Right ventricle myocardium superior (tissue), 1 donor: ENCODE measurements at regions not wholly inside any gene's neighbourhood (a gene's known extent, or its start where the extent isn't known, plus 50 kb on each side); places are given as distances from the start of the nearest gene placed in this dataset.

Experiments used
- ATAC-seq: fragments of 200-7000 bp; cut with Tn5 transposase; one replicate; pipeline ENCODE4 v1.9.1; 2020; ENCODE audit warnings: mild to moderate bottlenecking; ENCODE audit not compliant: poor library complexity
- DNase-seq: peaks from one replicate; pipeline ENCODE4 v3.0.0-alpha.2; 2020
- intact Hi-C: fragments of 100-400 bp; cut with DNase I; formaldehyde crosslinking; loops from one replicate; pipeline ENCODE4 v1.11.2; 2022
- donor health status: DM: no; HTN: yes; CAD: no; lungs with severe emphysema.

DNA sequence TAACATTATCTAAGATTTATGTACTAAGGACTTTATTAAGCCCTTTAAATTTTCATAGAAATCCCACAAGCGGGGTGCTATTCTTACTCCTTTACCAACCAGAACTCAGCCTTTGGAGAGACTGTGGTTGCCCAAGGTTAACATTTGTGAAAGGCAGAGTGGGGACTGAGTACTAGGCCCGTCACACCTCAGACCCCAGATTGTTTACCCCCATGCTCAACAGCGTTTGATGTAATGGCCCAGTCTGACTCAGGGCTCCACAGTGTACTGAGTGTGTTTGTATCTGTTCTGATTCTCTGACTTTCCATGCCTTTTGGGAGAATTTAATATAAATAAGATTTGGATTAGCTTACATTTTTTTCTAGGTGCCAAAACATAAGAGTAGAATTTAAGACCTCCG is 110.0 kb downstream of the GAS1 start:
- intact Hi-C loops: no loop called here
- ATAC-seq: no peak
- DNase-seq: no peak

DNA sequence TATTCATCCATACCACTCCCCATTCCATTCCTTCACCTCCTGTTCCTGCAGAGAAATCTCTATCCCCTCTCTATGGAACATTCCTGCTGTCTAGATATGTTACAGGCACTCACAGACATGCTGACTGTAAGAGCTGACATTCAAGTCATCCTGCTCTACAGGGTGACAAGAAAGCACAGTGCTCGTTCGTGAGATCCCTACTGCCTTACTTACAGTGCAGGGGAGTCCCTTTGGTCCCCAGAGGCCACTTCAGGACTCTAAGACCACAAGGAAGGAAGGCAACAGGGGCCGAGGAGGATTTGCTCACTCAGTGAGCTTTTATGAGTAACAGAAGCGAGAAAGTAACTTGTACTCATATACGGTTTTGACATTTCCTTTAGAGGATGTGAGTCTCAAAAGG is 110.5 kb downstream of the GAS1 start:
- no peak for ATAC-seq
- intact Hi-C loops: no loop called here

DNA sequence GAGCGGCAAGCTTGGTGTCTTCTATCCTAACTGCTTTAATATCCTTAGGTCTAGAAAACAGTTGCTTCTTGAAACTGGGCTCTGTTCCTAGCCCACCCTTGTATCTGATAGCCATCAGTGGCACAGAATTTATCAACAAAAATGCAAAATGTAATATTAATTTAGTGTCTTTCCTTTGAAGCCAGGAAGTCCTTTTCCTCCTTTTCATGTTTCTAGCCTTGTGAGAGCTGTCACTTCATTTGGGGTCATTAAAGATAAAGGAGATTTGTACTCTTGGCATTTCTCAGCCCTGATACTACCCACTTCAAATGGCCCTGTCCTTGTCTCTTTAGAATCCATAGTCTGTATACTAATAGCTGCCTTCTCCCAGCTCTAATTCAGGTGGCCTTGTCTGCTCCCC is 111.0 kb downstream of the GAS1 start:
- intact Hi-C loops: no loop called here
- no peak for ATAC-seq
- DNase-seq: no peak

More for the DNA sequence above, 110.5 kb downstream of the GAS1 start:
- no peak for DNase-seq

DNA sequence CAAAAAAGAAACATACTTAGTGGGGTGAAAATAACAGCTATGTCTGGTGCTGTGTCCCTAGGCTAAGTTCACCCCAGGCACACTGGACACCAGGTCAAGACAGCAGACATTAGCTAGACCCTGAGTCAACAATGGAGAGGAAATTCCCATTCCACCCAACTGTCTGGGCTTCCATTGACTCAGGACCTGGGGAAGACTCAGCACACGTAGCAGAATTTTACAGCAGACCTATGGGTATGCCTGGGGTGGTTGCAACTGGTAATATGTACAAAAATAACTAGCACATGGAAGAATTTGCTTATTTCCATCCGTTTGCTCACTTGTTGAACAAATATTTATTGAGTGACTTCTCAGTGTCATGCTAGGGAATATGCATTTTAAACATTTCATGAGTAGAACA is 117.0 kb downstream of the GAS1 start:
- no peak for ATAC-seq
- no peak for DNase-seq
- intact Hi-C loops: no loop called here

DNA sequence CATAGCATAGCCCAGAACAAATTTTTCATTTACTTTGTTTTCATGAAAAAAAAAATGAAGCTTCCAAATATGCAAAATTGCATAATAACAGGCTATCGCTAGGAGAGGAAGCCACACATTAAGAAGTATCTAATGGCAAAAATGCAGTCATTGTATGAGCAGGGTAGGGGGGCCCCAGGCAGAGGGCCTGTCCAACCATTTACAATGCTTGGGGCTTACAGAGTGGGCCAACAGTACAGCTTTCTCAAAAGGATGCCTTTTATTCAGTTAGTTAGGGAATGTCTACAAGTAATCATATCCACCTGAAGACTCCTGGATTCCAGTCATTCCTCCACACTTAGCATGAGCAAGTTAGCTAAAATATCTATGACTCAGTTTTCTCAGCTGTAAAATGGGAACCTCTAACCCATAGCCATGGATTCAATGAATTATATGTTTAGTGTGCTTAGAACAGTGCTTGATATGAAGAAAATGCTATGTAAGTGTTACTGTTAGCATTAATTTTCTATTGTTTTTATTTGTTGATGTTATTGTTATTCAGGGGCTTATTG is 117.7 kb downstream of the GAS1 start:
- DNase-seq (no peak), ATAC-seq (no peak)
- intact Hi-C loops: no loop called here

DNA sequence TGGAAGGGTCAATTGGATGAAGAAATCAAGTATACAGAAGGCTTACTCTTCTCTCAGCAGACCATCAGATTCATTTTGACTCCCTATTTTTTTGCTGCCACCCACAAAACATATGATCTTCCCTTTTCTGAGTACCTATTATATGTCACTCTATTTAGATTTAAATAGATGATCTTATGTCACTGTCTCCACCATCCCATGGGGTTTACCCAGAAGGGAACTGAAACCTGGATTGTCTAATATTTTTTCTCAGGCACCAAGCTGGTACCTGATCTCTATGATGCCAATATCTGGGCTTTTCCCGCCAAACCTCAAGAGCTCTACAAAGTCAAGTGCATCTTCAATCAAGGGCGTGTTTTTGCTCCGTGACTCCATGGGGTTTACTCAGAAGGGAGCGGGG is 118.7 kb downstream of the GAS1 start:
- intact Hi-C loops: no loop called here
- ATAC-seq (no peak), DNase-seq (no peak)

DNA sequence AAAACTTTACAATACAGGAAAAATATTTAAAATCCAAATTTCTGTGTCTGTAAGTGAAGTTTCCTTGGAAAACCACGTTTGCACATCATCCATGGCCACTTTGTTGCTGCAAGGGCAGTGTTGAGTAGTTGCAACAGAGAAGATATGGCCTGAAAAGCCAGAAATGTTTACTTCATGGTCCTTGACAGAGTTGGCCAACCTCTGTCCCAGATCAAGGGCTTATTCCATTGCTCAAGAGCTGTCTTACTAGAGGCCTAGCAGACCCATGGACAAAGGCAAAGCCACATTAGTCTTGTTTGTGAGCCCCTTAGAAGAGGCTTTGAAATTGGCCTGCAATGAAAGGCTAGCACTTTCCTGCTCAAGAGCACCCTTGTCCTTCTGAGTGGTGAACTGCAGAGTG is 119.4 kb downstream of the GAS1 start:
- no peak for DNase-seq
- no peak for ATAC-seq
- intact Hi-C loops: no loop called here

DNA sequence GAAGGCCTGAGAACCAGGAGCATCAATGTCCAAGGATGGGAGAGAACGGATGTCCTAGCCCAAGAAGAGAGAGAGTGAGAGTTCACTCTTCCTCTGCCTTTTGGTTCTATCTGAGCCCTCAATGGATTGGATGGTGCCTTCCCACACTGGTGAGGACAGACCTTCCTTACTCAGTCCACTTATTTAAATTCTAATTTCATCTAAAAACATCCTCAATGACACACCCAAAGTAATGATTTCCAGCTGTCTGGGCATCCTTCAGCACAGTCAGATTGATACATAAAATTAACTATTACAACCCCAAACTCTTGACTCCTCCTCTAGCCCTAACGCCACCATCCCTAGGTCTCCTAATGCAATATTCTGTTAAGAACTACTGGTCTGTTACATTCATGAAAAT is 122.0 kb downstream of the GAS1 start:
- ATAC-seq: no peak
- intact Hi-C loops: no loop called here
- no peak for DNase-seq

DNA sequence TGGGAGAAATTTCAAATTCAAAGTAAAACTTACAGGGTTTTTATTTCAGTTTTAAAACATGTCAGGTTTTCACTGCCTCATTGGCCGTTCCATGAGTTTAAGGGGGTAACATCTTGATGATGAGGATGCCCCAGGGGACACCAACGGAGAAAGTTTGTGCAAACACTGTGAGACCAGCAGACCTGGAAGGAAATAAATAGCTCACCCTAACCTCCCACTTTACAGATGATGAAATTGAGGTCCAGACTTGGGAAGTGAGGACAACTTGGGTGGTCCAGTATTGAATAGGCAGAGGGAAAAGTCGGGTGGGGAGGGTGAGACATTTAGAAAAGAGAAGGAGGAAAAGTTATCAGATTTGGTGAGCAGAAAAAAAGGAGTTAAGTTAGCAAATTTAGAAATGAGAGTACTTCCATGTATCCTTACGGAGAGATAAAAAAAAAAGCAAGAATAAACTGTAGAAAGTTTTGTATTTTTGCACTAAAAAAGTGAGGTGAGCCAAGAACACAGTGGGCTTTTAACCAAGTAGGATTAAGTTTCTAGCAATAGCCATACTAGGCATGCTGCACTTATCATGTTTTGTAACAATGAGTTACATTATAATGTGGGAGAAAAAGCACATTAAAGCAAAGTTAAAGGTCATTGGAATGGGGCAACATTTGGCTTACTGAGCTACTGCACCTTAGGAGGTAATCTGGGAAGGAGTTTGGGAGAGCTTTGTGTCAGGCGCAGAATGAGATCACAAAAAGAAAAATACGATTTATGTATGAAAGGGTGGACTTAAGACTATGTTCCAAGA is 125.1 kb downstream of the GAS1 start:
- peak; percentile 15 for ATAC-seq
- intact Hi-C loops: no loop called here

DNA sequence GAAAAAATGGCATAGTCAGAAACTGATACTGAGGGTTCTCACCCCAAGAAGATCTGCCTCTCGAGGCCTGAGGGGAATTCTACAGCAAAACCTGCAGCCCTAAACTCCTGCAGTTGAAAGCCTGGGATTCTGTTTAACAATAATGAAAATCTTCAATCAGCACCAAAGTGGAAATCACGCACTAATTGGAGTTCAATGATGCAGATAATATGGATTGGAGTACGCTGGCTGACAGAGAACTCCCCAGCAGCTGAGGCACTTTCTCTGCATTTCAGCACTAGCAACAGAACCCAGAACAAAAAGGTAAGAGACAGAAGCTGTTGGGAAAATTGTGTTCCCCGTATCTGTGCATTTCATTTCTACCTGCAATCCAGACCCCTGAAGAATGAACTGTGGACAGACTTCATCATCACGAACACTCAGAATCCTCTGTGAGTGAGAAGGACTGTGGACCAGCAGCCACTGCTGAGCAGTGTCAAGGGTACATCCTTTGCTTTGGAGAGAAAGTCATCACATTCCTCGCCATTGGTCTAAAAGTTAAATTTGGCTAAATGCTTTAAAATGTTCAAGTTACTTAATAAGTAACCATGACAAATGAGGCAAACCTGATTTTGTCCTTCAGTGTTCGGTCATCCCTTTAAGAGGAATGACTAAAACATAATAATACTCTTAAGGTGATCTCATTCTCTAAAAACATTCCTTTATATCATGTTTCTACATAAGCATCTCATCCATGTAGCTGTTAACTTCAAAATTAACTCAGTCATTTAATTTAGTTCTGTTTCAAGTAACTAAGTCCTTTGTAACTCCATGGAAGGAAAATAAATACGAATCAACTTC is 126.1 kb downstream of the GAS1 start:
- ATAC-seq (no peak), DNase-seq (no peak)
- intact Hi-C loops: no loop called here

More for the DNA sequence above, 125.1 kb downstream of the GAS1 start:
- no peak for DNase-seq

DNA sequence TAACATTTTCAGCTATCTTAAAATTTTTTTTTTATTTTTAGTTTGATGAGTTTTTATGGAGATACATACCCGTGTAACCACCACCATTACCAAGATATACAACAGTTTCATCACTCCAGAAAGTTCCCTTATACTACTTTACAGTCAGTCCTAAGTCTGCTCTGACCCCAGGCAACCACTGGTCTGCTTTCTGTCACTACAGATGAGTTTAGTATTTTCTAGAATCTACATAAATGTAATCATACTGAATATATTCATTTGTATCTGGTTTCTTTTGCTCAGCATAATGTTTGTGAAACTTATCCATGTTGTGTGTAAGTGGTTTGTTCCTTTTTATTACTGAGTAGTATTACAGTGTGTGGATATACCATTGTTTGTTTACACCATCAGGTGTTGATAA is 127.8 kb downstream of the GAS1 start:
- no peak for DNase-seq
- intact Hi-C loops: no loop called here
- ATAC-seq: no peak

DNA sequence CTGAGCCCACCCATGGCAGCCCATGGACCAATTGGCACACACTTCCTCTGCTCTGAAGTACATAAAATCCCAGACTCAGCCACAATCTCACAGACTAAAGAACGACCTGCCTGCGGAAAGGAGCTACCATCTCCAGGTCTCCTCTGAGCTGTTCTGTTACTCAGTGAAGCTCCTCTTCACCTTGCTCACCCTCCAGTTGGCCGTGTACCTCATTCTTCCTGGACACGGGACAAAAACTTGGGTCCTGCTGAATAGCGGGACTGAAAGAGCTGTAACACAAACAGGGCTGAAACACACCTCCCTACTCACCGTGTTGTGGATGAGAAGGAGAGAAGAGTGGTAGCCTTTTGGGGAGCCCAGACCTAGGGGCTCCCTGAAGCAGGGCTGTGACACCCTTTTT is 128.7 kb downstream of the GAS1 start:
- intact Hi-C loops: no loop called here
- DNase-seq: no peak
- no peak for ATAC-seq

DNA sequence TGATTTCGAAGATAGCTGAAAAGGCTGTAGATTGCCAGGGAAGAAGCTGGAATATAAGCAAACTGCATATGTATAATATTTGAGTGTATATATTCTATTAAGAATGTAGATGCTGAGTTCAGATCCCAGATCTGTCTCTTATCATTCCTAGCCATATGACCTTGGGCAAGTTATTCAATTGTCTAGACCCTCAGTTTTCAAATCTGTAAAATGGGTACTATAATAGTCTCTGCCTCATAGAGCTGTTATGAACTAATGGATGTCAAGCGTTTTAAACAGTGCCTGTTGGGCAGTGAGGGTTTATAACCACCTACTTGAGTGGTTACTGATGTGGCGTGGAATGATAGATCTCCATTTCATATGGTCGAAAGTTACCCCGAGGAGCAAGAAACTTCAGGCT is 130.4 kb downstream of the GAS1 start:
- DNase-seq (no peak), ATAC-seq (no peak)
- intact Hi-C loops: no loop called here

DNA sequence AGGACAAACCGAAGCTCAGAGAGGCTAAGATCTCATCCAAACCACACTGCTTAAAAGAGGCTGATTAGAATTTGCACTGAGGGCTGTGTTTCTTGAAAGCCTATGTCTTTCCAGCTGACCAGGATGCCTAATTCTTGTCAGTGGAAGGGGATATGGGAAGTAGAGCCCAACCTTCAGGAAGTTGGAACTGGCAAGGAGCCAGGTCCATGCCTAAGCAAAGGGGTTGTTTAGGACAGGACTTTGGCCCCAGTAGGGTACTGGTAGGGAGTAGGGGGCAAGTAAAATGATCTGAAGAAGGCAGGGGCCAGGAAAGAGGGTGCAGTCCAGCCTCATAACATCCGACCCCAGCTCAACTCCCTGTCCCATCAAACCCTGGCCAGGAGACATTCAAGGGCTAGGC is 130.9 kb downstream of the GAS1 start:
- intact Hi-C loops: no loop called here
- ATAC-seq (no peak), DNase-seq (no peak)

DNA sequence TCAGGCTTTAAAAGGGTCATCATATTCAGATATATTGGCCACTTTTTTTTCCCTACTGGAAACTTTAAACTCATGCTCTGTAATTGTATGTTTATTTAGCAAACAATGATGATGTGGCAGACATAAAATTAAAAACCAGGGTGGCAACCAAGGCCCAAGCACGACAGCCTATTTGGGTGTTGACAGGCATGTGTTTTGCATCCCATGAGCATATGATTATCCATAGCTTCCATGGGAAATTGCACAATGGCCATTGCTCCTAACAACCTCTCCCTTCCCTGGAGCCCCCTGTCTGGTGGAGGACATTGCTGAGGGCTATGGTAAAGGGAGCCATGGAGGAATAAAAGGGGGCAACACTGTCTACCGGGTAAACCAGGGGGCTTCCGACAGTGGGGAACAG is 134.7 kb downstream of the GAS1 start:
- intact Hi-C loops: no loop called here
- ATAC-seq: no peak
- no peak for DNase-seq

DNA sequence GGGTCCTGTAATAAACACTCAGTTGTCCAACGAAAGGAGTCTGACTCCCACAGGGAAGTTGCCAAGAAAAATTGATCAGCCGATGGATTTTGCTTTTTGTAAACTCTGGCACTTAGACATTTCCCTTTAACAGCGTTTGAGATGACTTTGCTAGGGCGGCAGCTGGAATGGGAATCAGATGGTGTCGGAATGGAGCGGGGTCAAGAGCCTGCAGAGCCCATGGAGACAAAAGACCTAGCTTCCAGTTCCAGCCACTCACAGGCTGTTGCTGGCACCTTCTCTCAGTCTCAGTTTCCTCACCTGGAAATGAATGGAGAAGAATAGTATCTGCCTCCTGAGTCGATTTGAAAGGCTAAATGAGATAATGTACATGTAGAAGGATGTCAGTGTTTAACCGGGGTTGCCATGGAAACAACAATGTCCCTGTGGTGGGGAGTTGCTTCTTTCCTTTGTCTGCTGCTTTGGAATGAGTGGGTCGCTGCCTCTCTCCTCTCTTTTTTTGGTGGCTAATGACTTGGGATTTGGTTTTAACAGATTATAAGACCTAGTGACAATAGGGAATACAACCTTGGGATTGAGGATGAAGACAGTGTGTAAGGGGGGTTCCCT is 137.4 kb downstream of the GAS1 start:
- intact Hi-C loops: no loop called here
- DNase-seq: no peak
- ATAC-seq: no peak

DNA sequence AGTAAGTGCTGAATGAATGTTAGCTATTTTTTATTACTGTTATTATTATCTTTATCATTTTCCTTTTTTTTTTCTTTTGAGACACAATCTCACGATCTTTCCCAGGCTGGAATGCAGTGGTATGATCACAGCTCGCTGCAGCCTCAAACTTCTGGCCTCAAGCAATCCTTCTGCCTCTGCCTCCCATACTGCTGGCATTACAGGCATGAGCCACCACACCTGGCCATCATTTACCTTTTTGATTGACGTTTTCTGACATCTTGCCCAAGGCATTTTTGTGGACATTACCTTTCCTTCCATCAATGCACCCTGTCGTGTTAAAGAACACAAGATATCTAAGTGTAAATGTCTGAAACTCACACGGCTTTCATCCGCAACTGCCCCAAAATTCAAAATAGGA is 138.2 kb downstream of the GAS1 start:
- intact Hi-C loops: no loop called here
- DNase-seq (no peak), ATAC-seq (no peak)

DNA sequence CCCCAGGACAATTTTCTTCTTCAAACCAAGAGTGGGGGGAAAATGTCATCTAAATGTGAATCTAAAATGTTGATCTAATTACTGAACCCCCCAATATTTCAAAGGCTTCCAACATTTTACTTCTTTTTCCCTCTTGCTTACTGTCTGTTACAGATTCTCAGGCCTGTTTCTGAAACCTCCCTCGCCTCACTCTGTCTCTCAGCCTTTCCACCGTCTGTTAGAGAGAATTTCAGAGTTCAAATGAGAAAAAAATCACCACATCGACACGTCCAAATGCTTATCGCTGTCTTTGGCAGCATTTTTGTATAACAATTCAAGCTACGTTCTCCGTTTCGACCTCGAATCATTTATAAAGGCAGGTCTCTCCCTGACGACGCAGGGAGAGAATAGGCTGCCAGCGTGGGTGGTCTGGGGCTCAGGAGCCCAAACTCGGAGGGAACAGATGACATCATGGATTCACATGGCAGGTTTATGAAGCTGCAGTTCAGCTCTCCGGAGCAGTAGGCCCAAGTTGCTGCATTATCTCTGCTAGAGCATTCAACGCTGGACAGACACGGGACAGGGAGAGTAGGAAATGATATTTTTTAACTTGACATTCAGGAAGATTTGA is 139.8 kb downstream of the GAS1 start:
- no peak for DNase-seq
- intact Hi-C loops: no loop called here
- peak; percentile 52 for ATAC-seq

DNA sequence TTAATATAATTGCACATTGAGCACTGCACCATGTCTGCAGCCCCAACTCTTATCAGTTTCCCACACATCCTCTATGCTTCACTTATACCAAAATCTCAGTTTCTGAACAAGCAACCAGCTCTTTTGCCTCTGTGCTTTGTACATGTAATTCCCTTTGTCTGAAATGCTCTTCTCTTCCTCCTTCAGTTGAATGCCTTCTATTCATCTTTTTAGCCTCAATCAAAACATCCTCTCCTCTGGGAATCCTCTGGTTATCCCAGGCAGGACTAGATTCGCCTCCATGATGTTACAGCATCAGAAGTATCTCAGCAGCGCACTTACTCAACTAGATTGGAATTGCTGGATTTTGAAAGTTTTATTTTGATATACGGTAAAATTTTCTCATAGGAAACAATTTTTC is 143.3 kb downstream of the GAS1 start:
- intact Hi-C loops: no loop called here
- no peak for ATAC-seq
- no peak for DNase-seq
